ENCODE measurements at regions not wholly inside any gene's neighbourhood (a gene's known extent, or its start where the extent isn't known, plus 50 kb on each side); places are given as distances from the start of the nearest gene placed in this dataset.
"Not testable (repeated sequence)": the region's sequence is repeated elsewhere in the genome, so short reads cannot be mapped to it uniquely, and the experiment has no call there.

DNA sequence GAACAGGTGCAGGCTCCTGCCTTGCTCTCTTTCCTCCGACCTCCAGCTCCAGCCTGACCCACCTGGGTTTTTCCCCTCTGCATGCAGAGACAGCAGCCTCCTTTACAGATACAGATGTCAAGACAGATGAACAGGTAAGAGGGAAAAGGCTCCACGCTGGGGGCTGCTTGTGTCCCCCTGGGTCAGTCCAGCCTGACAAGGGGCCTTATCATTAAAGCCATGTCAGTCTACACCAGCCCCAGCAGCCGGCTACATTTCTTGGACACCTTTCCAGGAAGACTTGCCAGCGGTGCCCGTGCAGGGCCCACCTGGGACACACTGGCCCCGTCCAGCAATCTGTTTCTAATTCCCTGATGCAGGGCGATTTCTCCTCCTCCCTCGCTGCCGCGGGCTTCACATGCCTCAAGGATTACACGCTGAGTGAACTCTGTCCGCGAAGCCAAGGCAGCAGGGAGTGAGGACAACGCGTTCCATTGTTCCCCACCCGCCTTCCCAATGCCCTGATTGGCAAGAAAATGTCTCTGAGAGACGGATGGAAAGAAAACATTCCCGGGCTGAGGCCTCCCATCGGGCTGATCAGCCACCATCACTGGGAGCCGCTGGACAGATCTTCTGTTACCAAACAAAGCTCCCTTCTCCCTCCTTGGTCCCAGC, 184.7 kb downstream of the C16orf95 start:
- peak; percentile 80 for DNase-seq (ENCODE audit: low spot score)

DNA sequence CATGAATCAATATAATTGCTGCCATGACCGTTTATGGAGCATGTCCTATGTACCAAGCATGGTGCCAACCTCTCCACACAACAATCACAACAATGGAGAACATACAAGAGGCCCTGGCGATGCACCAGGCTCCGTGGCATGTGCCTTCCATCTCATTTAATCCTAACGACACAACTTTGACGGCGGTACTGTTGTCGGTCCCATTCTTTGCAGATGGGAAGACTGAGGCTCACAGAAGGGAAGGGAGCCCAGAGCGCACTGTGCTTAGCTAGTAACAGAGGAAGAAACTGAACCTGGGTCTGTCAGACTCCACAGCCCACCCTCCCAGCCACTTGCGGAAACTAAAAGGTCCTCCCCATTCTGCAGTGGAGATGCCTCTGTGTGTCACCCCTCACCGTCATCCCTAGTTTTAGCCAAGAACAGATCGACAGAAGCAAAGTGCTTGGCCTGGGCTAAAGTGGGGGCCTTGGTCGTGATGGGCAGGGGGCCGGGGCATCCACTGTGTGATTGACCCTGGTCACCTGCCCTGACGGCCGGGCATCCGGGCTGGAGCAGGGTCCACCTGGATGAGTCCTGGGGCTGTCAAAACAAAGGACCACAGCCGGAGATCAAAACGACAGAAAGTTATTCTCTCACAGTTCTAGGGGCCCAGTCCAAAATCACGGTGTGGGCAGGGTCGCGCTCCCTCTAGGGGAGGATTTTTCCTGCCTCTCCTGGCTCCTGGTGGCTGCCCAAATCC, 183.9 kb downstream of the C16orf95 start:
- DNase-seq (ENCODE audit: low spot score), result no peak

DNA sequence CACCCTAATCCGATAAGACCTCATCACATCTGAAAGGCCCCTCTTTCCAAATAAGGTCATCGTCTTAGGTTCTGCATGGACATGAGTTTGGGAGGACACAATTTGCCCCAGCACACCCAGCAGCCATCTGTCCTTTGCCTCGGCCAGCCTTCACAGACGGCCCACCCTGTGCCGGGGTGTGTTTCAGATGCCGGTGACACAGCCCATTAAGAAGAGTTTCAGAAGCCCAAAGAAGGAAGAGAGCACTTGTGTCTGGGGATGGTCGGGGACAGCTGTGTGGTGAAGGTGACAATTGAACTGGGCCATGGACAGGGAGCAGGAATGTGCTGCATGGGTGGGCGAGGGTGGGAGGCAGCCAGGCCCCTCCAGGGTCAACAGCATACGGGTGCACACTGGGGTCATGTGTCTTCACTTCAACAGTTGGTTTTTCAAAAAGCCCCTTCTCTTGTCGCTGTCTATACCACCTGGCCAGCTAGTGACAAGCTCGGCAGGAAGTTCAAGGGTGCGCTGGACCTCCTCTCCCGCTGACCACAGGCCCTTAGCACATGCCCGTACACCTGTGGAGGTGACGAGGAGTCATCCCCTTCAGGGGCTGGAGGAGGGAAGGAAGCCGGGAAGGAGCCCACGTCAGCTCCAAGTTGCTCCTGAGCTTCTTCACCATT, 183.1 kb downstream of the C16orf95 start:
- DNase-seq (ENCODE audit: low spot score), result no peak

DNA sequence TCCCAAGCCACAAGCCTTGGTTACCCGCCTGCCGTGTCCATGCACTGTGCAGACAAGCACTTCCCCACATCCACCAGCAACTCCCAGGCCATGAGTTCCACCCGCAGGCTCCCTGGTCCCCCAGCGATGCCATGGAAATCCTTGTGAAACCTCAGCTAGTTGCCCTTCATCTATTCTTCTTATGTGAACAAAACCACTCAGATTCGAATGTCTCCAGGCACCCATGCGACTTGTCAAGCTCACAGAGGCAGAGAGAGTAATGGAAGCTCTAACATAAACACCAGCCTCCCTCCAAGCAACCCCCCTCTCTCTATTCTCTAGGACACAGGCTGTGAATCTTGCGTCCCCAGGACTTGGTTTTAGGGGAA, 182.6 kb downstream of the C16orf95 start:
- no peak for DNase-seq (ENCODE audit: low spot score)

GRCh38 chr16:87135246-87136030, 181.8 kb downstream of the C16orf95 start:
- no peak for DNase-seq (ENCODE audit: low spot score)

DNA sequence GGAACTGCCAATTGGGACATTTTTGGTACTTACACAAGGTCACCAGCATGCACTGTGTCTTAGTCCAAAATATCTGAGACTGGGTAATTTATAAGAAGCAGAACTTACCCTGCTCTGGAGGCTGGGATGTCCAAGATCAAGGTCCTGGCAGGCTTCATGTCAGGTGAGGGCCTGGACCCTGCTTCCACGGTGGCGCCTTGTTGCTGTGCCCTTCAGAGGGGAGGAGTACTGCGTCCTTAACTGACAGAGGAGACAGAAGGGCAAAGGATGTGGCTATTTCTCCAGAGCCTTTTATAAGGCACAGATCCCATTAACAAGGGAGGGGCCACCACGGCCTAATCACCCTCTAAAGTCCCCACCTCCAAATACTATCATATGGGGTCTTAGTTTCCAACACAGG, 178.9 kb downstream of the C16orf95 start:
- DNase-seq (ENCODE audit: low spot score), result no peak

DNA sequence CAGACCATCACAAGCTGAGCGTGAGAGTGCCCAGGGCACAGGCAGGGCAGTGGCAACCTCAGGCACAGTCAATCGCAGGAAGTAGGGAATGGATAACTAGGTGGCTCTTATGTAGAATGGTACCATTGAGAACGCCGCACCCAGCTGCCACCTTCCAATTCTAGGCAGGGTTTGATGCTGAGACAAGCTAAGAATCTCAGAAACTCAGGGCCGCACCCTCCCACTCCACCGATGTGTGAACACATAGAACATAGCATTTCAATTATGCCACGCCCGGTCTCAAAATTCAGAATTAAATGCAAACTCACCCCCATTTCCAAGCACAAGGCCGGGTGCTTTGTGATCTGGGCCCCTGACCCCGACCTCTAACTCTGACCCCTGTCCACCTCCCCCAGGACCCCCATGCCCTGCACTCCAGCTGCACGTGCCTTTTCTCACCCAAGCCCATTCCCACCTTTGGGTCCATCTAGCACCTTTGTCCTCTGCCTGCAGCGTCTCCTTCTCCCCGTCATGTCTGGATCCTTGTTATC, 178.4 kb downstream of the C16orf95 start:
- no peak for DNase-seq (ENCODE audit: low spot score)

- DNase-seq (ENCODE audit: low spot score), result no peak
These were observed 176.7 kb downstream of the C16orf95 start for GRCh38 chr16:87140211-87141200.

GRCh38 chr16:87141402-87141801, 175.8 kb downstream of the C16orf95 start:
- DNase-seq (ENCODE audit: low spot score), result no peak

- DNase-seq (ENCODE audit: low spot score), result no peak
These were observed 173.5 kb downstream of the C16orf95 start for GRCh38 chr16:87143661-87144121.

DNA sequence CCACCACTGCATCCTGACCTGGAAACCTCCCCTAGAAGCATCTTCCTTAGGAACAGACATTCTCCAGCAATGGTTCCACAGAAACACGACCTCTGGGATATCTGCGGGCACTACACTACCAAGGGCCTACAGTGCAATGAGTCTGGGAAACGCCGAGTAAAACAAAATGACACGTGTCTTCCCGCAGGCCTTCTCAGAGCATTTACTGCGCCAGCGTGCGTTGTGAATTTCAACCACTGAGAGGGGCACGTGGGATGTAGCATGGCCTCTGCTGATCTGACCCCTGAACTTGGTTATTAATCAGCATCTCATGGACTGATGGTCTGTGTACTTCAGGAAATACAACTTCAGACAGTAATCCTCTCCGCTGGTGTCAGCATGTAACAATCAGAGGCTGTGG, 173.0 kb downstream of the C16orf95 start:
- DNase-seq (ENCODE audit: low spot score), result no peak

- no peak for DNase-seq (ENCODE audit: low spot score)
These were observed 171.7 kb downstream of the C16orf95 start for GRCh38 chr16:87145181-87146176.

DNA sequence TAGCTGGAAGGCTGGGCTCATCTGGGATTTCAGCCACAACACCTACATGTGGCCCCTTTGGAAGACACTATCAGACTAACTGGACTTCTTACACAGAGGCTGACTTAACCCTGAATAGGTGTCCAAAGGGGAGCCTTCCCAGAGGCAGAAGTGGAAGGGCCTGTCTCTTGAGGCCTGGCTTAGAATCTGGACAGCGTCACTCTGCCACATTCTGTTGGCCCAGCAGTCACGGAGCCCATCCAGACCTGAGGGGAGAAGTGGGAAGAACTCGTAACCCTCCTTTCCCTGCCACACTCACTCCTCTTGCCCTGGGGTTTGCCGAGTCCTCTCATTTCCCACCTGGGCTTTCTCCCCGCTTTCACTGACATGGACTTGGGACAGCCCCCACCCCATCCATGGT, 170.5 kb downstream of the C16orf95 start:
- no peak for DNase-seq (ENCODE audit: low spot score)

- no peak for DNase-seq (ENCODE audit: low spot score)
These were observed 168.1 kb downstream of the C16orf95 start for GRCh38 chr16:87149051-87149450.

- no peak for DNase-seq (ENCODE audit: low spot score)
These were observed 166.9 kb downstream of the C16orf95 start for GRCh38 chr16:87150262-87150661.

GRCh38 chr16:87150681-87151280, 166.4 kb downstream of the C16orf95 start:
- no peak for DNase-seq (ENCODE audit: low spot score)

GRCh38 chr16:87152221-87152755, 164.9 kb downstream of the C16orf95 start:
- no peak for DNase-seq (ENCODE audit: low spot score)

GRCh38 chr16:87153326-87153725, 163.9 kb downstream of the C16orf95 start:
- no peak for DNase-seq (ENCODE audit: low spot score)

DNA sequence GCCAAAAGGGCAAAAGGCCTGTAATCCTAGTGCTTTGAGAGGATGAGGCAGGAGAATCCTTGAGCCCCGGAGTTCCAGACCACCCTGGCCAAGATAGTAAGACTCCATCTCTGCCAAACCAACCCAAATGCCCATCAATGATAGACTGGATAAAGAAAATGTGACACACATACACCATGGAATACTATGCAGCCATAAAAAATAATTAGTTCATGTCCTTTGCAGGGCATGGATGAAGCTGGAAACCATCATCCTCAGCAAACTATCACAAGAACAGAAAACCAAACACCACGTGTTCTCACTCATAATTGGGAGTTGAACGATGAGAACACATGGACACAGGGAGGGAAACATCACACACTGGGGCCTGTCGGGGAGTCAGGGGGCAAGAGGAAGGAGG, 161.9 kb downstream of the C16orf95 start:
- DNase-seq (ENCODE audit: low spot score), result not testable (repeated sequence)

All from Ammon's horn (tissue), 1 donor.